Calu3 (cell line): ENCODE measurements at regions not wholly inside any gene's neighbourhood (a gene's known extent, or its start where the extent isn't known, plus 50 kb on each side); places are given as distances from the start of the nearest gene placed in this dataset.

Source experiments
- BruUV-seq: library from RNA; stranded (reverse); fragments of 400-500 nt; replicated peaks from 2 replicates; lab custom pipeline; 2021; lab: Mats Ljungman, UMichigan
- CTCF ChIA-PET: fragments of 300-600 bp; sonication (Branson Sonifier 250); formaldehyde crosslinking; loops from one replicate; lab custom pipeline; 2022; ENCODE audit warnings: antibody characterized with exemption; lab: Charles Lee
- DNase-seq: peaks from one replicate; pipeline ENCODE4 v3.0.0; 2022
- H3K27ac Mint-ChIP-seq: one replicate; pipeline ENCODE4 v1.8.0; 2022; ENCODE audit warnings: mixed read lengths; ENCODE audit not compliant: unreplicated experiment
- H3K27me3 Mint-ChIP-seq: one replicate; pipeline ENCODE4 v1.8.0; 2022; ENCODE audit warnings: mixed read lengths; ENCODE audit not compliant: unreplicated experiment
- H3K36me3 Mint-ChIP-seq: one replicate; pipeline ENCODE4 v1.8.0; 2022; ENCODE audit warnings: mild to moderate bottlenecking, moderate library complexity, mixed read lengths; ENCODE audit not compliant: insufficient read depth, unreplicated experiment
- H3K4me1 Mint-ChIP-seq: one replicate; pipeline ENCODE4 v1.8.0; 2022; ENCODE audit warnings: mild to moderate bottlenecking, low read depth, mixed read lengths; ENCODE audit not compliant: unreplicated experiment
- H3K4me3 Mint-ChIP-seq: one replicate; pipeline ENCODE4 v1.8.0; 2022; ENCODE audit warnings: mild to moderate bottlenecking, low read depth, moderate library complexity, mixed read lengths; ENCODE audit not compliant: unreplicated experiment
- H3K9me3 Mint-ChIP-seq: one replicate; pipeline ENCODE4 v1.8.0; 2022; ENCODE audit warnings: low read depth, mixed read lengths; ENCODE audit not compliant: unreplicated experiment
- intact Hi-C: fragments of 100-400 bp; cut with micrococcal nuclease; formaldehyde crosslinking; loops from one replicate; pipeline ENCODE4 v1.10.0; 2022; ENCODE audit not compliant: unreplicated experiment
- TF ChIP-seq, protein P1 (sequence below): fragments of 200-600 bp; IDR thresholded peaks from one replicate; pipeline ENCODE4 v1.8.0; 2022; ENCODE audit warnings: antibody characterized with exemption; ENCODE audit not compliant: unreplicated experiment

DNA sequence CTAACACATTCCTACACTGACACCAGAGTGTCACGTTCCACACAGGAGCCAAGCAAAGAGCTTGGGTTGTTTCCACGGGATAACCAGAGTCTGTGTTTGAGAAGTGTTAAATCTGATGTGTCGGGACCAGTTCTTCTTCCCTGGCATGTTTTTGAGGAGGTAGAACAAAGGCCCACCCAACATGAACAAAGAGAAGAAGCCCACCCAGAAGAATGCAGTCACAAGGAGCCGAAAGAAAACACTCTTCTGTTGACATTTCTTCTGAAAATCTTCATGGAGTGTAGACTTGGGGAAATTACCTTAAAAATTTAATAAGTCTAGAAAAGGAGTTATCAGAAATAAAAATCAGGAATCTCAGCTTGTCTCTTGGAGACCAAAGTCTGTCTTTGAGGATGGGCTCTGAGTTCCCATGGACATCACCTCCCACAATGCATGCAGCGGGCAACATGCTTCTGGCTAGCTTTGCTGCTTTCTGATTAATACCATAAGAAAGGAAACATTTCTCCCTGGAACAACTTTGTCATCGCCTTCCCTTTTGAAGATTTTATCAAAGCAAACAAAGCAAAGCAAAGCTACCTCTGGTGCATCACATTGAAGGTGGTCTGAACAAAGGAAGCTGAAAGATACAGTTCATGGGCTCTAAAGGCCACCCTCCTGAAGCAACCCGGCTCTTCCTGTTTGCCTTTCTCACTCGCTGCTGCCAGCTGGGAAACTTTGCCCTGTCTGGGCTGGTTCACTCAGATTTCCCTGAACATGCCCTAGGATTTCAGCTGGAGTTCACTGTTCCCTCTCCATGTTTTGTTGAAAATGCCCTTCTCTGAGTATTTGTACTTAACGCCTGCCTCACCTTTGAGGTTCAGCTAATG, 448.1 kb downstream of the KIF16B start:
- no TSS peak for BruUV-seq
- TF ChIP-seq, protein P1, sequence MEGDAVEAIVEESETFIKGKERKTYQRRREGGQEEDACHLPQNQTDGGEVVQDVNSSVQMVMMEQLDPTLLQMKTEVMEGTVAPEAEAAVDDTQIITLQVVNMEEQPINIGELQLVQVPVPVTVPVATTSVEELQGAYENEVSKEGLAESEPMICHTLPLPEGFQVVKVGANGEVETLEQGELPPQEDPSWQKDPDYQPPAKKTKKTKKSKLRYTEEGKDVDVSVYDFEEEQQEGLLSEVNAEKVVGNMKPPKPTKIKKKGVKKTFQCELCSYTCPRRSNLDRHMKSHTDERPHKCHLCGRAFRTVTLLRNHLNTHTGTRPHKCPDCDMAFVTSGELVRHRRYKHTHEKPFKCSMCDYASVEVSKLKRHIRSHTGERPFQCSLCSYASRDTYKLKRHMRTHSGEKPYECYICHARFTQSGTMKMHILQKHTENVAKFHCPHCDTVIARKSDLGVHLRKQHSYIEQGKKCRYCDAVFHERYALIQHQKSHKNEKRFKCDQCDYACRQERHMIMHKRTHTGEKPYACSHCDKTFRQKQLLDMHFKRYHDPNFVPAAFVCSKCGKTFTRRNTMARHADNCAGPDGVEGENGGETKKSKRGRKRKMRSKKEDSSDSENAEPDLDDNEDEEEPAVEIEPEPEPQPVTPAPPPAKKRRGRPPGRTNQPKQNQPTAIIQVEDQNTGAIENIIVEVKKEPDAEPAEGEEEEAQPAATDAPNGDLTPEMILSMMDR = no peak
- CTCF ChIA-PET = no interaction called here
- no peaks in the 10 kb centered on the region for H3K4me1 Mint-ChIP-seq
- H3K9me3 Mint-ChIP-seq = no peaks in the 10 kb centered on the region
- no peaks in the 10 kb centered on the region for H3K27me3 Mint-ChIP-seq
- no peak overlapping the region for H3K4me3 Mint-ChIP-seq
- H3K36me3 Mint-ChIP-seq = no peaks in the 10 kb centered on the region
- no peak for DNase-seq
- H3K27ac Mint-ChIP-seq = no peak overlapping the region
- intact Hi-C loops = no loop called here

DNA sequence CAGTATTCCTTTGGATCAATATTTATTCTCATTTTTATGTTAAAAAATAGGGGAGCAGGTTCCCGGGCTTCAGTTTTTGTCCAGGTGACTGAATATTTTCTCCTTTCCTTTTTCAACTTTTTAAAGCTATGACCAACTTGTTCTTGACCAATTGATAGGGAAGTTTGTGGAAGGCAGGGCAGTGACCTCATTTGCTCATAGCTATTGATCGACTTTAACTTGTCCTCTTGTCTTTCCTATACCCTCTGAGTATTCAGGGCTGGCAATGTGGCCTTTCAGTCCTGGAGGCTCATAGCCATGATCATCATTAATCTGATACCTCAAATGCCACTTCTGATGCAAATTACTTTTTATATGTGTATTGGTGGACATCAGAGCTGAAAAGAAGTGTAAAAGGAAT, 448.8 kb downstream of the KIF16B start:
- no peaks in the 10 kb centered on the region for H3K36me3 Mint-ChIP-seq
- CTCF ChIA-PET = no interaction called here
- no peak for DNase-seq
- H3K4me1 Mint-ChIP-seq = no peaks in the 10 kb centered on the region
- H3K27me3 Mint-ChIP-seq = no peaks in the 10 kb centered on the region
- H3K9me3 Mint-ChIP-seq = no peaks in the 10 kb centered on the region
- intact Hi-C loops = no loop called here
- no TSS peak for BruUV-seq
- H3K4me3 Mint-ChIP-seq = no peak overlapping the region
- no peak overlapping the region for H3K27ac Mint-ChIP-seq
- TF ChIP-seq, protein P1 = no peak

DNA sequence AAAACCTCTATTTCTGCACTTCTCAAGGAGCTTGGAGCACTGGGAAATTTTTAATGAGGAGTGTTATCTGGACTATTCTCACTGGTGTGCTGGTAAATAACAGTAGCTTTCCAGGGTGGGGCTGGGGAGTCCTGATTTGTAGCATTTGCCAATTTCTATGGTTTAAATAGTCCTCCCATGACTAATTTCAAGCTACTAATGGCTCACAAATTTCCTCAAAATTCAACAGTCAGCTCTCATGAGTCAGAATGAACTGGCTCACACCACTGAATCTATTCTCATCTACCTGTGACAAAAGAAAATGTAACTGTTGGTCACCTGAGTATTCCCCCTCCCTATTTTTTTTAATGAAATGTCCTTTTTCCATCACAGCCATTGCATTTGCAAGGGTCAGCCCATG, 449.6 kb downstream of the KIF16B start:
- Mint-ChIP-seq H3K36me3 (no peaks in the 10 kb centered on the region), H3K27me3 (no peaks in the 10 kb centered on the region), H3K27ac (no peak overlapping the region), H3K9me3 (no peaks in the 10 kb centered on the region), H3K4me1 (no peaks in the 10 kb centered on the region), H3K4me3 (no peak overlapping the region)
- DNase-seq = no peak
- no TSS peak for BruUV-seq
- TF ChIP-seq, protein P1 = no peak
- CTCF ChIA-PET = no interaction called here
- intact Hi-C loops = no loop called here

DNA sequence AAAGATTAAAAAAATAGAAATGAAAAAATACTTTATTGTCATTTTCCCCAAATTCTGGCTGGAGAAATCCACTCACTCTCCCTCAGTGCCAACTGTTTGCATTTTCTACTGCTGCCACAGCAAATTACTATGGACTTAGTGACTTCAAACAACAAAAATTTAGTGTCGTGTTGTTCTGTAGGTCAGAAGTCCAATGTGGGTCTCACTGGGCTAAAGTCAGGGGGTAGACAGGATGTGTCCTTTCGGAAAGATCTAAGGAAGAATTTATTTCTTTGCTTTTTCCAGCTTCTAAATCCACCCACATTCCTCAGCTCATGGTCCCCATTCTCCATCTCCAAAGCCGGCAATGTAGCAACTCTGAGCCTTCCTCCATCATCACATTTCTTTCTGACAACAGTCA, 453.3 kb downstream of the KIF16B start:
- Mint-ChIP-seq H3K4me1 (no peaks in the 10 kb centered on the region), H3K9me3 (no peaks in the 10 kb centered on the region), H3K27me3 (no peaks in the 10 kb centered on the region), H3K36me3 (no peaks in the 10 kb centered on the region), H3K4me3 (no peak overlapping the region), H3K27ac (no peak overlapping the region)
- CTCF ChIA-PET = no interaction called here
- BruUV-seq = no TSS peak
- no peak for DNase-seq
- intact Hi-C loops = no loop called here
- TF ChIP-seq, protein P1 = no peak
